ENCODE measurements at regions not wholly inside any gene's neighbourhood (a gene's known extent, or its start where the extent isn't known, plus 50 kb on each side); places are given as distances from the start of the nearest gene placed in this dataset.

- intact Hi-C loops (cut with micrococcal nuclease; ENCODE audit: unreplicated experiment): no loop called here
- no peak for DNase-seq (ENCODE audit: low spot score)
- ChIA-PET POLR2A (no interaction called here), CTCF (ENCODE audit: low intra/inter-chr PET ratio, low total read pairs) (no interaction called here)
- H3K27me3 ChIP-seq (ENCODE audit: control insufficient read depth in 1 of 2, insufficient read depth in 2 of 2, low read length in 2 of 2): 0 out of 5 replicates have a peak, but pooled peaks cover 0 to 19% of the 10 kb centered on the region in 2 experiments
- no peaks in the 10 kb centered on the region for H3K79me2 ChIP-seq (ENCODE audit: insufficient read depth, low read length)
- no peak overlapping the region for H3K4me3 ChIP-seq (replicated peaks in 1 of 3; ENCODE audit: insufficient read depth in 1 of 3, low read depth in 2 of 3, low read length in 3 of 3)
- H3K36me3 ChIP-seq (replicated peaks in 1 of 2; ENCODE audit: control insufficient read depth in 1 of 2, insufficient read depth in 2 of 2, low read length in 2 of 2): no peaks in the 10 kb centered on the region
- in situ Hi-C loops (cut with HindIII; ENCODE audit: extremely low pct_ligation_motif_present, low pct_unique_long_range_greater_than_20kb): no loop called here
- BruUV-seq (replicated peaks): no TSS peak
- H3K4me1 ChIP-seq (ENCODE audit: insufficient read depth, low read length): peaks cover 21% of the 10 kb centered on the region; the same call in 1 of the 2 replicates
- TF ChIP-seq ZBTB34 (CRISPR knock-in tag; IDR thresholded peaks at IDR 0.05) (no peak), CBFB (CRISPR knock-in tag; IDR thresholded peaks at IDR 0.05) (no peak), ETV6 (CRISPR knock-in tag; conservative IDR thresholded peaks at IDR 0.05) (no peak), MZF1 (CRISPR knock-in tag; IDR thresholded peaks at IDR 0.05; ENCODE audit: borderline replicate concordance) (no peak), ZNF614 (CRISPR knock-in tag; IDR thresholded peaks at IDR 0.05; ENCODE audit: borderline replicate concordance) (no peak), ZFP82 (CRISPR knock-in tag; IDR thresholded peaks at IDR 0.05; ENCODE audit: borderline replicate concordance) (no peak), KMT2B (CRISPR knock-in tag; IDR thresholded peaks at IDR 0.05) (no peak), DMTF1 (CRISPR knock-in tag; IDR thresholded peaks at IDR 0.05) (no peak), REST (IDR thresholded peaks at IDR 0.05; ENCODE audit: borderline replicate concordance in 1 of 2, low read depth in 1 of 2, low read length in 2 of 2) (no peak), PTBP1 (IDR thresholded peaks at IDR 0.05; ENCODE audit: low read depth, low read length, poor library complexity, severe bottlenecking) (no peak), ZNF713 (CRISPR knock-in tag; IDR thresholded peaks at IDR 0.05) (no peak), GATAD1 (CRISPR knock-in tag; IDR thresholded peaks at IDR 0.05) (no peak), MTF1 (CRISPR knock-in tag; IDR thresholded peaks at IDR 0.05) (no peak), ZNF691 (CRISPR knock-in tag; IDR thresholded peaks at IDR 0.05; ENCODE audit: borderline replicate concordance, low read depth) (no peak), ELK4 (CRISPR knock-in tag; IDR thresholded peaks at IDR 0.05; ENCODE audit: borderline replicate concordance) (no peak)
- no peaks in the 10 kb centered on the region for H4K20me1 ChIP-seq (ENCODE audit: insufficient read depth, low read length)
- no peak overlapping the region for H3K4me2 ChIP-seq (ENCODE audit: low read depth, low read length)
- FAIRE-seq: no peak
- WGBS (ENCODE audit: low lambda C conversion rate): 74% methylated on average over 4 of the region's 5 CpGs
- no peak overlapping the region for H2AFZ ChIP-seq (ENCODE audit: low read length)
- ATAC-seq: no peak
- no peaks in the 10 kb centered on the region for H3K9me3 ChIP-seq (ENCODE audit: low read length)
- no peak overlapping the region for H3K27ac ChIP-seq (ENCODE audit: extremely low read length, insufficient read depth, low read length)
- no peak overlapping the region for H3K9ac ChIP-seq (ENCODE audit: insufficient read depth, low read depth, low read length)
Measured at GRCh38 chr13:100754459-100754858, 79.9 kb upstream of the TMTC4 start.
